A549 (cell line): ENCODE measurements at regions not wholly inside any gene's neighbourhood (a gene's known extent, or its start where the extent isn't known, plus 50 kb on each side); places are given as distances from the start of the nearest gene placed in this dataset.

Source experiments
- BHLHE40 ChIP-seq: IDR thresholded peaks from 2 replicates; pipeline ENCODE4 v1.6.1; 2012; ENCODE audit warnings: low read depth, low read length, inconsistent platforms
- CBX8 ChIP-seq: fragments of 200-600 bp; sonication (generic); IDR thresholded peaks from 2 replicates; pipeline ENCODE4 v1.6.1; 2016
- HDAC2 ChIP-seq: fragments of 200-600 bp; sonication (generic); IDR thresholded peaks from 2 replicates; pipeline ENCODE4 v1.6.1; 2016
- JUNB ChIP-seq: fragments of >200 bp; sonication (Bioruptor Twin); formaldehyde crosslinking; IDR thresholded peaks from 2 replicates; pipeline ENCODE4 v1.6.1; 2016
- KDM5A ChIP-seq: fragments of 200-600 bp; sonication (generic); IDR thresholded peaks from 2 replicates; pipeline ENCODE4 v1.6.1; 2016; ENCODE audit warnings: antibody characterized with exemption, mild to moderate bottlenecking
- NPAS2 ChIP-seq: fragments of 250-450 bp; sonication (Bioruptor Pico); IDR thresholded peaks from 2 replicates; pipeline ENCODE4 v1.8.0; 2022; ENCODE audit warnings: mild to moderate bottlenecking, moderate library complexity, borderline replicate concordance
- PHF8 ChIP-seq: fragments of 200-600 bp; sonication (generic); IDR thresholded peaks from 2 replicates; pipeline ENCODE4 v1.6.1; 2016; ENCODE audit warnings: low read depth, mild to moderate bottlenecking, antibody characterized with exemption, moderate library complexity, borderline replicate concordance
- POLR2A ChIP-seq: IDR thresholded peaks from 2 replicates; pipeline ENCODE4 v1.6.1; 2012; ENCODE audit warnings: mild to moderate bottlenecking, low read length
- REST ChIP-seq: fragments of 200-600 bp; sonication (generic); IDR thresholded peaks from 2 replicates; pipeline ENCODE4 v1.6.1; 2016; ENCODE audit warnings: antibody characterized with exemption, mild to moderate bottlenecking, moderate library complexity
- SREBF2 ChIP-seq: fragments of 450-650 bp; IDR thresholded peaks from 2 replicates; pipeline ENCODE4 v1.6.1; 2014; ENCODE audit warnings: mild to moderate bottlenecking, moderate library complexity
- TF ChIP-seq, protein P1 (sequence below): fragments of >200 bp; sonication (Bioruptor Twin); formaldehyde crosslinking; IDR thresholded peaks from 3 replicates; pipeline ENCODE4 v1.5.1; 2016

- TF ChIP-seq CBX8 (no peak), REST (no peak), HDAC2 (no peak), PHF8 (no peak), POLR2A (no peak), SREBF2 (no peak), KDM5A (no peak), NPAS2 (CRISPR knock-in tag) (no peak), JUNB (no peak), BHLHE40 (no peak)
- TF ChIP-seq, protein P1, sequence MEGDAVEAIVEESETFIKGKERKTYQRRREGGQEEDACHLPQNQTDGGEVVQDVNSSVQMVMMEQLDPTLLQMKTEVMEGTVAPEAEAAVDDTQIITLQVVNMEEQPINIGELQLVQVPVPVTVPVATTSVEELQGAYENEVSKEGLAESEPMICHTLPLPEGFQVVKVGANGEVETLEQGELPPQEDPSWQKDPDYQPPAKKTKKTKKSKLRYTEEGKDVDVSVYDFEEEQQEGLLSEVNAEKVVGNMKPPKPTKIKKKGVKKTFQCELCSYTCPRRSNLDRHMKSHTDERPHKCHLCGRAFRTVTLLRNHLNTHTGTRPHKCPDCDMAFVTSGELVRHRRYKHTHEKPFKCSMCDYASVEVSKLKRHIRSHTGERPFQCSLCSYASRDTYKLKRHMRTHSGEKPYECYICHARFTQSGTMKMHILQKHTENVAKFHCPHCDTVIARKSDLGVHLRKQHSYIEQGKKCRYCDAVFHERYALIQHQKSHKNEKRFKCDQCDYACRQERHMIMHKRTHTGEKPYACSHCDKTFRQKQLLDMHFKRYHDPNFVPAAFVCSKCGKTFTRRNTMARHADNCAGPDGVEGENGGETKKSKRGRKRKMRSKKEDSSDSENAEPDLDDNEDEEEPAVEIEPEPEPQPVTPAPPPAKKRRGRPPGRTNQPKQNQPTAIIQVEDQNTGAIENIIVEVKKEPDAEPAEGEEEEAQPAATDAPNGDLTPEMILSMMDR, result no peak
Observed at GRCh38 chr5:74372502-74373064, 267.9 kb downstream of the ENC1 start.
